Uterus (tissue), 3 donors: ENCODE measurements at regions not wholly inside any gene's neighbourhood (a gene's known extent, or its start where the extent isn't known, plus 50 kb on each side); places are given as distances from the start of the nearest gene placed in this dataset.
A peak's percentile ranks its signal among the peaks of the same experiment; 100 is the strongest.

ENCODE experiments used
- DNase-seq, 2 donors: peaks; one replicate each; pipeline ENCODE4 v3.0.0-alpha.2; 2019 to 2020
- H3K27ac ChIP-seq, 2 donors: fragments of 200-600 bp; sonication (generic); 1 replicate in 1 of 2; 2 replicates in 1 of 2; pipeline ENCODE4 v1.5.1; 2016 to 2018
- H3K27me3 ChIP-seq, 2 donors: fragments of 200-600 bp; sonication (generic); one replicate each; pipeline ENCODE4 v1.5.1; 2018 to 2019; ENCODE audit warnings: control low read depth in 1 of 2
- H3K36me3 ChIP-seq, 2 donors: fragments of 200-600 bp; sonication (generic); one replicate each; pipeline ENCODE4 v1.5.1; 2019; ENCODE audit warnings: control low read depth in 1 of 2
- H3K4me1 ChIP-seq, 2 donors: fragments of 200-600 bp; sonication (generic); one replicate each; pipeline ENCODE4 v1.5.1; 2018 to 2019; ENCODE audit warnings: control low read depth in 1 of 2
- H3K4me3 ChIP-seq, 2 donors: fragments of 200-600 bp; sonication (generic); 1 replicate in 1 of 2; 2 replicates in 1 of 2; pipeline ENCODE4 v1.5.1; 2018 to 2019; ENCODE audit warnings: mild to moderate bottlenecking in 1 of 2
- H3K9me3 ChIP-seq, 2 donors: fragments of 200-600 bp; sonication (generic); one replicate each; pipeline ENCODE4 v1.5.1; 2019; ENCODE audit warnings: control low read depth in 1 of 2
- POLR2A ChIP-seq, 2 donors: fragments of 450-650 bp; IDR thresholded peaks; one replicate each; pipeline ENCODE4 v1.6.1; 2016; ENCODE audit warnings: antibody characterized with exemption in 2 of 2, mild to moderate bottlenecking in 1 of 2, moderate library complexity in 1 of 2
- intact Hi-C: fragments of 100-400 bp; cut with DNase I; formaldehyde crosslinking; loops from one replicate; pipeline ENCODE4 v1.15.1; 2023; ENCODE audit warnings: low total_unique reads
- TF ChIP-seq, protein P1 (sequence below), 4 experiments: fragments of 200-600 bp in 2 of 4; fragments of 450-650 bp in 2 of 4; sonication (generic) in 2 of 4; IDR thresholded peaks; one replicate each; pipeline ENCODE4 v1.5.1; 2016 to 2019; ENCODE audit warnings: antibody characterized with exemption in 4 of 4, mild to moderate bottlenecking in 2 of 4, moderate library complexity in 1 of 4
- donor health status: DM: yes; HTN: yes; CAD: no.

DNA sequence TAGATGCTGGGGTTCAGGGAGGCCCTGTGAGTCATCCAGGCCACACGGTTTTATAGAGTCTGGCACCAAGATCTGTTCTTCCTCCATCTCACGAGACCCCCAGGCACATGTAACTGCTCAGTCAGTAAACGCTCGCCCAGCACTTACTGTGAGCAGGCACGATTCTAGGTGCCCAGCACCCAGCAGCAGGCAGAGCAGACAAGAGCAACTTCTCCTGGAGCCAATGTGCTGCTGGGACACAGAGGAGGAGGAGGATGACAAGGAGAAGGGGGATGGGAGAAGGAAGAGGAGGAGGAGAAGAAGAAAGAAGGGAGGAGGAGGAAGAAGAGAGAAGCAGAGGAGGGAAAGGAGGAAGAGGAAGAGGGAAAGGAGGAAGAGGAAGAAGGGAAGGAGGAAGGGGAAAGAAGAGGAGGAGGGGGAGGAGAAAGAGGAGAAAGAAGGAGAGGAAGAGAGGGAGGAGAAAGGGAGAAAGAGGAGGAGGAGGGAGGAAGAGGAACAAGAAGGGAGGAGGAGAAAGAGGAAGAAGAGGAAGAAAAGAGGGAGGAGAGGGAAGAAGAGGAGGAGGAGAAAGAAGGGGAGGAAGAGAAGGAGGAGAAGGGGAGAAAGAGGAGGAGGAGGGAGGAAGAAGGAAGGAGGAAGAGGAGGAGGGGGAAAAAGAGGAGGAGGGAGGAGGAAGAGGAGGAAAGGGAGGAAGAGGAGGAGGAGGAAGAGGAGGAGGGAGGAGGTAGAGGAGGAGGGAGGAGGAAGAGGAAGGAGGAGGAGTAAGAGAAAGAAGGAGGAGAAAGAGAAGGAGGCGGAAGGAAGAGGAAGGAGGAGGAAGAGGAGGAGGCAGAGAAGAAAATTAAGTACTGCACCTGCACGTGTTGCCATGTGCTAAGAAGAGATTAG, 77.6 kb upstream of the RTL6 start:
- Histone ChIP-seq H3K27ac (no peak overlapping the region), H3K4me3 (no peak overlapping the region)
- TF ChIP-seq POLR2A (IDR thresholded peaks at IDR 0.05), result no peak
- TF ChIP-seq, protein P1, sequence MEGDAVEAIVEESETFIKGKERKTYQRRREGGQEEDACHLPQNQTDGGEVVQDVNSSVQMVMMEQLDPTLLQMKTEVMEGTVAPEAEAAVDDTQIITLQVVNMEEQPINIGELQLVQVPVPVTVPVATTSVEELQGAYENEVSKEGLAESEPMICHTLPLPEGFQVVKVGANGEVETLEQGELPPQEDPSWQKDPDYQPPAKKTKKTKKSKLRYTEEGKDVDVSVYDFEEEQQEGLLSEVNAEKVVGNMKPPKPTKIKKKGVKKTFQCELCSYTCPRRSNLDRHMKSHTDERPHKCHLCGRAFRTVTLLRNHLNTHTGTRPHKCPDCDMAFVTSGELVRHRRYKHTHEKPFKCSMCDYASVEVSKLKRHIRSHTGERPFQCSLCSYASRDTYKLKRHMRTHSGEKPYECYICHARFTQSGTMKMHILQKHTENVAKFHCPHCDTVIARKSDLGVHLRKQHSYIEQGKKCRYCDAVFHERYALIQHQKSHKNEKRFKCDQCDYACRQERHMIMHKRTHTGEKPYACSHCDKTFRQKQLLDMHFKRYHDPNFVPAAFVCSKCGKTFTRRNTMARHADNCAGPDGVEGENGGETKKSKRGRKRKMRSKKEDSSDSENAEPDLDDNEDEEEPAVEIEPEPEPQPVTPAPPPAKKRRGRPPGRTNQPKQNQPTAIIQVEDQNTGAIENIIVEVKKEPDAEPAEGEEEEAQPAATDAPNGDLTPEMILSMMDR (IDR thresholded peaks at IDR 0.05), result no peak

DNA sequence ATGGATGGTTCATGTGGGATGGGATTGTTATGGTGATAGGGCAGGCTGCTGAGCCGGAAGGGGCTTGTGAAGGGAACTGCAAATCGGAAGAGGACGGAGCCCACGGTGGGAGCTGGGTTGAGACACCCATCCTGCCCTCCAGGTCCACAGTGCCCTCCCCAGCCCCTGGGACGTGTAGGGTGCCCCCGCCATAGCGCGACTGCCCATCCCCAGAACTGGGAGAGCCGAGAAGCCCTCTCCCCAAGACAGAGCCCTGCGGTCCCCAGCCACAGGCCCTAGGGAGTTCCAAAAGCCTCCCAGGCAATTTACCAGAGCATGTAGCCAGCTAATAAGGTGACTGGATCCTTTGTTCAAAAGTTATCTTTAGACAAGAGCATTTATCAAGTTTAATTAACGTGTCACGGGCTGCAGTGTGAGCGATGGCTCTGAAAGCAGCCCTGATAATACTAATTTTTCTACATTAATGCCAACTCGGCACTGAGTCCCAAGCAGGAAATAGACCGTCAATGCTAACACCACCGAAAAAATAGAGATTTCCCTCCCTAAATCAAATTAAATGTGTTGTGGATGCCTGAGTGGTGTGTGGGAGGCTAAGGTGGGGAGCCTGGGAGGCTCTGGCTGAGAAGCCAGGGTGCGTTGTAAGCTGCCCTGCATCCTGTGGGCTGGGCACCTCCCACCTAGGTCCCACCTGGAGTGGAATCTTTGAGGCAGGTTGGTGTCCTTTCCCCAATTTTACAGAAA, 76.8 kb upstream of the RTL6 start:
- H3K36me3 ChIP-seq, result no peaks in the 10 kb centered on the region
- no peaks in the 10 kb centered on the region for H3K27me3 ChIP-seq
- no peaks in the 10 kb centered on the region for H3K9me3 ChIP-seq
- peaks cover 0 to 5% of the 10 kb centered on the region in 2 donors for H3K4me1 ChIP-seq
- no peak overlapping the region for H3K27ac ChIP-seq
- intact Hi-C loops, result no loop called here
- TF ChIP-seq POLR2A (IDR thresholded peaks at IDR 0.05), result no peak
- TF ChIP-seq, protein P1 (IDR thresholded peaks at IDR 0.05), result no peak
- no peak overlapping the region for H3K4me3 ChIP-seq
- DNase-seq, result no peak

More for the DNA sequence above, 77.6 kb upstream of the RTL6 start:
- H3K36me3 ChIP-seq, result no peaks in the 10 kb centered on the region
- H3K9me3 ChIP-seq, result no peaks in the 10 kb centered on the region
- peaks cover 0 to 5% of the 10 kb centered on the region in 2 donors for H3K4me1 ChIP-seq
- H3K27me3 ChIP-seq, result no peaks in the 10 kb centered on the region
- intact Hi-C loops, result no loop called here
- no peak for DNase-seq

DNA sequence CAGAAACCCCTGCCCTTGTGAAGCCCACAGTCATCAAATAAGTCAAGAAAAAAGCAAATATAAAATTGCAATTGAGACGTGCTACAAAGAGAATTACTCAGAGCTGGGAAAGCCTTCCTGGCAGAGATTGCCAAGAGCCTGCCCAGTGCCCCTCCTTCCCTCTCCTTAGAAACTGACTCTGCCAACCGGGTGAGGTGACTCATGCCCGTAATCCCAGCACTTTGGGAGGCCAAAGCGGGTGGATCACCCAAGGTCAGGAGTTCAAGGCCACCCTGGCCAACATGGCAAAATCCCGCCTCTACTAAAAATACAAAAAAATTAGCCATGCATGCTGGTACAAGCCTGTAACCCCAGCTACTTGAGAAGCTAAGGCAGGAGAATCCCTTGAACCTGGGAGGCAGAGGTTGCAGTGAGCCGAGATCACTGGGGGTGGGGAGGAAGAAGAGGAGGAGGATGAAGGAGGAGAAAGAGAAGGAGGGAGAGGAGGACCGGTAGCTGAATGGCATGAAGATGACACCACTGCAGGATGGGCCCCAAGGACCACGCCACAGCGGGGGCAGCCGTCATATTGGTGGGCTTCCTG, 76.1 kb upstream of the RTL6 start:
- no peak overlapping the region for H3K4me3 ChIP-seq
- H3K4me1 ChIP-seq, result peaks cover 0 to 5% of the 10 kb centered on the region in 2 donors
- H3K9me3 ChIP-seq, result no peaks in the 10 kb centered on the region
- no peaks in the 10 kb centered on the region for H3K36me3 ChIP-seq
- peak; percentile 38 to 53 for DNase-seq
- H3K27me3 ChIP-seq, result no peaks in the 10 kb centered on the region
- intact Hi-C loops, result no loop called here
- TF ChIP-seq, protein P1 (IDR thresholded peaks at IDR 0.05), result no peak
- TF ChIP-seq POLR2A (IDR thresholded peaks at IDR 0.05), result no peak
- no peak overlapping the region for H3K27ac ChIP-seq

DNA sequence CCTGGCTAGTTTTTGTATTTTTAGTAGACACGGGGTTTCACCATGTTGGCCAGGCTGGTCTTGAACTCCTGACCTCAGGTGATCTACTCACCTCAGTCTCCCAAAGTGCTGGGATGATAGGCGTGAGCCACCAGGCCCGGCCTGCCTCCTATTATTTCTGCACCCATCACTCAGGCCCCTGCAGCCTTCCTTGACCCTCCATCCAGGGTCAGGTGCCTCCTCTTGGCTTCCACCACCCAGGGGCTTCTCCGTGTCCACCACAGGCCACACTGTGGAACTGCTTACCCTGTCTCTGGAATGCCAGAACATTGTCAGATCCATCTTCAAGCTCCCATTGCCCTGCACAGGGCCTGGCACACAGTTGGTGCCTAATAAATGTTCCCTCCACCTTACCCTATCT, 75.4 kb upstream of the RTL6 start:
- no peaks in the 10 kb centered on the region for H3K27me3 ChIP-seq
- DNase-seq, result no peak
- peaks cover 0 to 5% of the 10 kb centered on the region in 2 donors for H3K4me1 ChIP-seq
- H3K9me3 ChIP-seq, result no peaks in the 10 kb centered on the region
- H3K36me3 ChIP-seq, result no peaks in the 10 kb centered on the region
- no peak overlapping the region for H3K4me3 ChIP-seq
- intact Hi-C loops, result no loop called here
- TF ChIP-seq POLR2A (IDR thresholded peaks at IDR 0.05), result no peak
- TF ChIP-seq, protein P1 (IDR thresholded peaks at IDR 0.05), result no peak
- H3K27ac ChIP-seq, result no peak overlapping the region
